GM19035 (cell line): ENCODE measurements at regions not wholly inside any gene's neighbourhood (a gene's known extent, or its start where the extent isn't known, plus 50 kb on each side); places are given as distances from the start of the nearest gene placed in this dataset.
"Not testable (repeated sequence)": the region's sequence is repeated elsewhere in the genome, so short reads cannot be mapped to it uniquely, and the experiment has no call there.

Experiments
- ATAC-seq: cut with Tn5 transposase; IDR thresholded peaks from one replicate; pipeline ENCODE4 v1.9.1; 2021; ENCODE audit not compliant: unreplicated experiment

GRCh38 chr6:17013701-17014100, 88.1 kb upstream of the STMND1 start:
- ATAC-seq, result no peak

DNA sequence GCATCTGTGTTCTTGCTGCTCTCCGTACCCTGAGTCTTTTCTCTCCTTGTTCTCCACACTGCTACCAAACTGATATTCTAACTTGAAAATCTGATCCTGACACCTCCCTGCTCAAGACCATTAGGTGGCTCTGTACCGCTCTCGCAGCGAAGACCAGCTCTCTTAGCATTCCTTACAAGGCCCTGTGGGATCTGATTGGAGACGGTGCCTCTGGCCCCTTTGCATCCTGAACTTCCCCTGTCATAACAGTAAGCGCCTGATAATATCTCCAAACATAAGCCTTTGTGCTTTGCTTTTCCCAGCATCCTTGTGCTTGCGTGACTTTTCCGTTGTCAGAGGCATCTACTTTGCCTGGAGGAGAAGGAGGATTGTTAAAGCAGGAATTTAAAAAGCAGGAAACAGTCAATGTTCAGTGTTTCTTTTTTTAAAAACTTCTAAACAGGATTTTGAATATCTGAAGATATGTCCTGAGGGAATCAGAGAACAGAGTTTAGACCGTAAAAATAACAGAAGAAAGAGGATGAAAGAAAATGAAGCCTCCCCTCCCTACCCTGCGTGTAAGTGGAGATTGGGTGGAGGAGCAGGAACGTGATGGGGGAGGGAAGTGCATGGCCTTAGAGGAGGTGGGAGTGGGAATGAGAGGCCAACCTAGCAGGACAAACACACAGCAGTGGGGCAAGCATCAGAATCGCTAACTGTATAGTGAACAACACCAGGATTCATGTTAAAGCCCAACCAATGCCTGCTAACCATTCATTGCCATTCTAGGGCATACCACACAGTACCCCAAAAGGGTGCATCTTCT, 89.2 kb upstream of the STMND1 start:
- ATAC-seq, result no peak

DNA sequence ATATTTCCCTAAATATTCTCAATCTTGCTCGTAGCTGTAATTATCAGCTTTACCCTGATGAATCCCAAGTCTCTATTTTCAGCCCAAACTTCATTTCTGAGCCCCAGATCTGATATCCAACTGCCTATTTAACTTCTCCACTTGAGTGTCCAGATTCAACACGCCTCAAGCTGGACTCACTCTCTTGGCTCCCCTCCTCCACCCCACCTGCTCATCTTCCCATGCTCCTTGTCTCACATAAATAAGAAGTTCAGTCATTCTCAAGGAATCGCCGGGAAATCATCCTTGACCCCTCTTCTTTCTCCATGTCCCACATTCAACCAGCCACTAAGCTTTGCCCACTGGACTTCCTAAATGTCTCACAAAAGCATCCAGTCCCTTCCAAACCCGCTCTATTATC, 89.9 kb upstream of the STMND1 start:
- ATAC-seq, result no peak

GRCh38 chr6:17007749-17008148, 94.1 kb upstream of the STMND1 start:
- ATAC-seq, result no peak

- ATAC-seq, result no peak
Observed at GRCh38 chr6:17006543-17006942, 95.3 kb upstream of the STMND1 start.

- no peak for ATAC-seq
Observed at GRCh38 chr6:17004269-17004668, 97.6 kb upstream of the STMND1 start.

GRCh38 chr6:17002123-17002522, 99.7 kb upstream of the STMND1 start:
- no peak for ATAC-seq

DNA sequence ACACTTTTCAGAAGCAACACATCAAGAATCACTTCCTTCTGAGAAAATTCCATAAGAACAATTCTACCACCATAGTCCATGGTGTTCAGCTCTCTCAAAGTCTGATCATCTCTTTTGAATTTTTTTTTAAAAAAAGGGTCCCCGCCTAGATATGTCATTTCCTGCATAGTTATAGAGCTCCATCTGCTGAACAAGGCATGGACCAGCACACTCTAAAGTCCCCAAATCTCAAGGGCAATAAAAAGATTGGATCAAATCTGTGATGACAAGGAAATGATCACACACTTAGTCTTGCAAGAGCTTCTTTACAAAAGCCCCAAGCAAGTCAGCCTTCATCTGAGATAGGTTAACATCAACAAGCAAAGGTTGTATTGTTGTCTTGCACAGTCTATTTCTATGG, 100.7 kb upstream of the STMND1 start:
- ATAC-seq, result no peak

- no peak for ATAC-seq
Observed at GRCh38 chr6:16999491-17000436, 102.1 kb upstream of the STMND1 start.

GRCh38 chr6:16998461-16998860, 103.4 kb upstream of the STMND1 start:
- no peak for ATAC-seq

- ATAC-seq, result no peak
Observed at GRCh38 chr6:16995511-16996250, 106.2 kb upstream of the STMND1 start.

- no peak for ATAC-seq
Observed at GRCh38 chr6:16993396-16993795, 108.5 kb upstream of the STMND1 start.

DNA sequence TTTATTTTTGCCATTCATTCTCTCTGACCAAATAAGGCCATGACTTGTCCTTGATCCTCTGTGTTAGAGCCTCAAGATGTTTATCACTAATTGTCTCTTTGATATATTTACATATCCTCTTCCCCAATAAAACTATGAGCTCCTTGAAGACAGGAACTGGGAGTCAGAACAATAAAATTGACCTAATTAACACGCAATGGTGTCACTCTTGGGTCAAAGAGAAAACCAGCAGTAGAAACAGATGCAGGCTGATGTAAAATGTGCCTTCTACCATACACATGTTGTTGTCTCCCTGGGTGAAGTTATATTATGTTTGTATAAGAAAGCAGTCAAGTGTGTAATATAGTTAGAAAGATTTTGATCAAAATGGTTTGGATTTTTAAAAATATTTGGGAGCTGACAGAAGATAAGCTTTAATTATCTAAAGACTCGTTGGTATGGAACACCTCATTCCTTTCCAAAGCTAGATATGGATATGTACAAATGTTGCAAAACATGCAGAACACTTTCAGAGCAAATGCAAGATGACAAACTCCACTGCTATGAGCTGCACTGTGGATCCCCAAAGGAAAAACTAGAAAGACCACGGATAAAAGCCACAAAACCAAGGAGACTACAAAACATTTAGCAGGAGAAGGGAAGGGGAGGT, 109.7 kb upstream of the STMND1 start:
- ATAC-seq, result no peak

DNA sequence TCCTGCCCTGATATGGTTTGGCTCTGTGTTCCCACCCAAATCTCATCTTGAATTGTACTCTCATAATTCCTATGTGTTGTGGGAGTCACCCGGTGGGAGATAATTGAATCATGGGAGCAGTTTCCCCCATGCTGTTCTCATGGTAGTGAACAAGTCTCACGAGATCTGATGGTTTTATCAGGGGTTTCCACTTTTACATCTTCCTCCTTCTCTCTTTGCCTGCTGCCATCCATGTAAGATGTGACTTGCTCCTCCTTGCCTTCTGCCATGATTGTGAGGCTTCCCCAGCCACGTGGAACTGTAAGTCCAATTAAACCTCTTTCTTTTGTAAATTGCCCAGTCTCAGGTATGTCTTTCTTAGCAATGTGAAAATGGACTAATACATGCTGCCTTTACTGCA, 111.9 kb upstream of the STMND1 start:
- not testable (repeated sequence) for ATAC-seq

DNA sequence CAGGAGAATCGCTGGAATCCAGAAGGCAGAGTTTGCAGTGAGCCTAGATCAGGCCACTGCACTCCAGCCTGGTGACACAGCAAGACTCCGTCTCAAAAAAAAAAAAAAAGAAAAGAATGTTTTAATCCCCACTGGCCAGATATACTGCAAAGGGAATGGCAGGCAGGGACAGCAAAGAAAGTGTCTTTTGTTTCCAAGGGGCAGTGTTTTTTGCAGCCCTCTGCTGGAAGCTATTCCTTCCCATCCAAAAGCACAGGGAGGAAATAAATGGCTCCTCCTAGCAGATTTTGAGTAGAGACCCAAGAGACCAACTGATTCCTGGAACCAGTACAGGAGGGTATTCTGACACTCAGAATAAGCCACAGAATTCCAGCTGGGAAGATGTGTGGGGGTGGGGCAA, 112.5 kb upstream of the STMND1 start:
- ATAC-seq, result no peak

GRCh38 chr6:16987996-16988395, 113.9 kb upstream of the STMND1 start:
- ATAC-seq, result no peak

GRCh38 chr6:16985513-16986284, 116.2 kb upstream of the STMND1 start:
- no peak for ATAC-seq

DNA sequence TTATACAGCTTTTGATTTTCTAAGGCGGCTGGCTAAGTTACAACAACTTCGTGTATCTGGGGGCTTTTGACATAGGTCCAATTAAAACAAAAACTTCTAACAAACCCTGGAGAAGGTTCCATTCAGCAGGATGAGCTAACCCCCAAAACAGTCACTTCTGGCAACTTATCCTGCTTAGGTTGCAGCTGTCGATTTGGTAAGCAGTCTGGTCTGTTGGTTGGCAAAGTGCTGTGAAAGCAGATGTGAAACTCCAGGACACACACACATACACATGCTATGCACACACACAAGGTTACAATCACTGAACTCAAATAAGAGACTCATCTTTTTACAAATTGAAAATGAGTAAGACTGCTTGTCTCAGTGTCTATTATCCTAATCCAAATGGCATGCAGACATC, 119.0 kb upstream of the STMND1 start:
- no peak for ATAC-seq

- ATAC-seq, result no peak
Observed at GRCh38 chr6:16979677-16980370, 122.0 kb upstream of the STMND1 start.

- ATAC-seq, result no peak
Observed at GRCh38 chr6:16978686-16979085, 123.2 kb upstream of the STMND1 start.
